HEK293T (cell line): ENCODE measurements at regions not wholly inside any gene's neighbourhood (a gene's known extent, or its start where the extent isn't known, plus 50 kb on each side); places are given as distances from the start of the nearest gene placed in this dataset.

Experiments used
- HDGF ChIP-seq: fragments of 450-650 bp; IDR thresholded peaks from 2 replicates; pipeline ENCODE4 v1.6.1; 2017; ENCODE audit warnings: antibody characterized with exemption, borderline replicate concordance
- SUZ12 ChIP-seq: fragments of 450-650 bp; IDR thresholded peaks from 2 replicates; pipeline ENCODE4 v1.6.1; 2016; ENCODE audit warnings: mild to moderate bottlenecking

DNA sequence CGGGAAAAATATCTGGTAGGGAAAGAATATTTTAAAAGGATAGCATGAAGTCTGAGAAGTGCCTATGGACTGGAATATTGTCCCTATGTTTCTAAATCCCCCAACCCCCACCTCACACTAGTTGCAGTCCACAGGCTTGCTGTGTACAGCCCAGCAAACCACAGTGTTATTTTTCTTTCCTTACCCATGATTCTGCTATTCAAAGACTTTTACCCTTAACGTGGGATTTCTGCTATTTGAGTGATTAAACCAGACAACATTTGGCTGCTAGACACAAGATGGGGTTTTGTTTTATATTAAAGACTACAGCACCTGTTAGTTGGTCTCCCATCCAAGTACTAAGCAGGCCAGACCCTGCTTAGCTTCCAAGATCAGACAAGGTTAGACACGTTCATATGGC, 120.5 kb upstream of the MYO3A start:
- TF ChIP-seq SUZ12 (no peak), HDGF (no peak)
